ENCODE measurements at regions not wholly inside any gene's neighbourhood (a gene's known extent, or its start where the extent isn't known, plus 50 kb on each side); places are given as distances from the start of the nearest gene placed in this dataset.

- no peak overlapping the region for H3K4me3 ChIP-seq (ENCODE audit: low read depth, low read length)
- H3K36me3 ChIP-seq (ENCODE audit: control insufficient read depth in 2 of 2, insufficient read depth in 1 of 2, low read length in 2 of 2) = no peaks in the 10 kb centered on the region
- POLR2A ChIA-PET = interaction anchor here (1.9 kb wide), 1 partner anchor 76 kb away, joined by 5 read pairs; the partner anchor contains the start of gene MPP7
- CTCF ChIA-PET = interaction anchor here (0.5 to 6.2 kb wide), 11 partner anchors 14 to 849 kb away, joined by 3 to 101 read pairs (median 3); no protein-coding TSS in a partner anchor
- no peak overlapping the region for H3K27ac ChIP-seq (ENCODE audit: extremely low read depth, low read depth, low read length)
- TF ChIP-seq IKZF3 (tag by site-specific recombination; IDR thresholded peaks at IDR 0.05) = no peak
- no peak for TF ChIP-seq SP3 (tag by site-specific recombination; IDR thresholded peaks at IDR 0.05)
- TF ChIP-seq YY2 (tag by site-specific recombination; IDR thresholded peaks at IDR 0.05) = no peak
- no peak for TF ChIP-seq REST (tag by site-specific recombination; IDR thresholded peaks at IDR 0.05)
- no peak for TF ChIP-seq ZNF623 (tag by site-specific recombination; IDR thresholded peaks at IDR 0.05)
- no peak for TF ChIP-seq ATF2 (tag by site-specific recombination; IDR thresholded peaks at IDR 0.05; ENCODE audit: low read depth)
- TF ChIP-seq ZNF785 (tag by site-specific recombination; IDR thresholded peaks at IDR 0.05) = no peak
- TF ChIP-seq ZNF76 (tag by site-specific recombination; IDR thresholded peaks at IDR 0.05; ENCODE audit: borderline replicate concordance, low read depth) = no peak
- no peak for TF ChIP-seq ZNF157 (tag by site-specific recombination; IDR thresholded peaks at IDR 0.05)
- no peak for TF ChIP-seq ZNF266 (tag by site-specific recombination; IDR thresholded peaks at IDR 0.05; ENCODE audit: low read depth)
- no peak for TF ChIP-seq ZNF529 (tag by site-specific recombination; IDR thresholded peaks at IDR 0.05; ENCODE audit: insufficient replicate concordance)
- no peak for TF ChIP-seq WT1 (tag by site-specific recombination; IDR thresholded peaks at IDR 0.05)
- H3K9me3 ChIP-seq (ENCODE audit: control insufficient read depth, insufficient read depth, low read depth, low read length) = no peaks in the 10 kb centered on the region
- peaks cover 3% of the 10 kb centered on the region for H3K4me1 ChIP-seq (ENCODE audit: control insufficient read depth, insufficient read depth, low read length)
These were observed 76.2 kb upstream of the MPP7 start for GRCh38 chr10:28378986-28379585.

- CTCF ChIA-PET = interaction anchor here (0.6 to 6.2 kb wide), 37 partner anchors 9 to 1616 kb away, joined by 3 to 101 read pairs (median 4); partner anchors contain the start of gene MPP7
- Histone ChIP-seq H3K4me1 (ENCODE audit: control insufficient read depth, insufficient read depth, low read length) (peaks cover 6% of the 10 kb centered on the region; the same call in 1 of the 2 replicates), H3K4me3 (ENCODE audit: low read depth, low read length) (no peak overlapping the region), H3K9me3 (ENCODE audit: control insufficient read depth, insufficient read depth, low read depth, low read length) (no peaks in the 10 kb centered on the region), H3K27ac (ENCODE audit: extremely low read depth, low read depth, low read length) (no peak overlapping the region), H3K36me3 (ENCODE audit: control insufficient read depth in 2 of 2, insufficient read depth in 1 of 2, low read length in 2 of 2) (no peaks in the 10 kb centered on the region)
- POLR2A ChIA-PET = interaction anchor here (1.0 kb wide), 1 partner anchor 78 kb away, joined by 5 read pairs; the partner anchor contains the start of gene MPP7
- no peak for TF ChIP-seq ZNF362 (tag by site-specific recombination; IDR thresholded peaks at IDR 0.05)
- TF ChIP-seq ZNF658 (tag by site-specific recombination; IDR thresholded peaks at IDR 0.05) = no peak
- TF ChIP-seq INSM2 (tag by site-specific recombination; IDR thresholded peaks at IDR 0.05) = no peak
- no peak for TF ChIP-seq ZNF10 (tag by site-specific recombination; IDR thresholded peaks at IDR 0.05)
- no peak for TF ChIP-seq SP7 (tag by site-specific recombination; IDR thresholded peaks at IDR 0.05)
- no peak for TF ChIP-seq ZNF670 (tag by site-specific recombination; IDR thresholded peaks at IDR 0.05; ENCODE audit: low read depth)
- no peak for TF ChIP-seq ZNF404 (tag by site-specific recombination; IDR thresholded peaks at IDR 0.05)
- TF ChIP-seq ZNF433 (tag by site-specific recombination; IDR thresholded peaks at IDR 0.05; ENCODE audit: low read depth) = no peak
- TF ChIP-seq KLF16 (tag by site-specific recombination; IDR thresholded peaks at IDR 0.05) = no peak
- no peak for TF ChIP-seq ZNF777 (tag by site-specific recombination; IDR thresholded peaks at IDR 0.05; ENCODE audit: borderline replicate concordance)
These were observed 78.6 kb upstream of the MPP7 start for GRCh38 chr10:28381466-28381865.

All from HEK293 (cell line).